C1 segment of cervical spinal cord (tissue), 14 donors: ENCODE measurements at regions not wholly inside any gene's neighbourhood (a gene's known extent, or its start where the extent isn't known, plus 50 kb on each side); places are given as distances from the start of the nearest gene placed in this dataset.

Experiments used
- DNase-seq, 14 donors: peaks; one replicate each; lab custom pipeline; 2025; lab: John Stamatoyannopoulos, UW

GRCh38 chr7:84821671-84822534, 365.0 kb downstream of the SEMA3D start:
- DNase-seq = no peak

GRCh38 chr7:84820481-84820880, 366.4 kb downstream of the SEMA3D start:
- no peak for DNase-seq

DNA sequence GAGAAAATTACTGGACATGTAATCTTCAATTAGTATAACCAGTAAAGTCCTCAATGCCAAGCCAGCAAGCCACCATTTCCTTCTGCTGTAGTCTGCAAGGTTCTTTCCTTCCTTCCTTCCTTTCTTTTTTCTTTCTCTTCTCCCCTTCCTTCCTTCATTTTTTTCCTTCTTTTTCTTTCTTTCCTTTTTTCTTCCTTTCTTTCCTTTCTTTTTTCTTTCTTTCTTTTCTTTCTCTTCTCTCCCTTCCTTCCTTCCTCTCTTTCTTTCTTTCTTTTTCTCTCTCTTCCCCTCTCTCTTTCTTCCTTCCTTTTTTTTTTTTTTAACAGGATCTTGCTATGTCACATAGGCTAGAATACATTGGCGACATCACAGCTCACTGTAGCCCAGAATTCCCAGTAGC, 369.8 kb downstream of the SEMA3D start:
- DNase-seq = no peak

DNA sequence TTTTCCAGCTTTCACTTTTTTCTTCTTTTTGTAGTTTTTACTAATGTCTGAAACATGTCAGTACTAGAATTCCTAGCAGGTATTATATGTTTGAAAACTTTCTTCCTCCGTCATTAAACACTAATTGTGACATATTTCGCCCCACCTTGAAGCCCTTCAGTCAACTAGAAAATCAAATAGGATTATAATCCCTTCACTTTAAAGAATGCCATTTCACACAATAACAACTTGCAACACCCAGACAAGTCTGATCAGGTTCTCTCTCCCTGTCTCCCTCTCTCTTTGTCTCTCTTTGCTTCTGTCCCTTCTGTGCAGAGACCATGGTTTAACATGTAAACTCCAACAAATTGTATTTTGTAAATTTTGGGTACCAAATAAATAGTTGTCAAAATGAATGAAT, 373.5 kb downstream of the SEMA3D start:
- no peak for DNase-seq

- DNase-seq = no peak
Measured at GRCh38 chr7:84812021-84812420, 374.8 kb downstream of the SEMA3D start.

- DNase-seq = no peak
Measured at GRCh38 chr7:84811362-84811761, 375.5 kb downstream of the SEMA3D start.

DNA sequence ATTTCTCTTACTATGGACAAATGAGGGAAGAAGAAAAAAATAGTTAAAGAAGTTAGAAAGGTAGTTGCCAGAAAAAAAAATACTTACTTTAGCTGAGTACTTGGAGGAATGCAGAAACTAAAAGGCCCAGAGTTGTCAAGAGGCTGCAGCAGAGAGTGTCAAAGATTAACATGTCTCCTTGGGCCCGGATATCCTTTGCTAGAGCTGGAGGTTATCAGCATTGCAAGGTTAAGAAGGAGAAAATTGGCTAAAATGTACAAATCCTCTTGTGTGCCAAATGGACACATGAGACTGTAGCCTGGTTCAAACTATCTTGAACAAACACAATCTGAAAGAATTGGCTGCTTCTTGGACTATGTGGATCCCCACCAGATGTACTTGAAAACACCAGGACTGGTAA, 377.0 kb downstream of the SEMA3D start:
- no peak for DNase-seq

DNA sequence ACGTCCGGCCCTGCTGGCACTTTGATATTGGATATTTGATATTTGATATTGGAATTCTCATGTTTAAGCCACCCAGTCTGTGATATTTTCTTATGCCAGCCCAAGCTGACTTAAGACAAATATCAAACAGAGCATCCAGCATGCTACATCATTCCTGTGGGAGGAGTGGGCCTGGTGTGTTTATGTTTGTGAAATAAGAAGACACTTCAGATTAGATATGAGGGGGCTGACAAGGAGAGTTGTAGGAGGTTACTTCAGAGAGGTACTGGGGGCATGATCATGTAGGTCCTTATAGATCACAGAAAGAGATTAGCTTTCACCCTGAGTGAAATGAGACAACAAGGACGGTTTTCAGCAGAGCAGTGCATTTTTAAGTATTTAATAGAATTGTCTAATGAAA, 382.9 kb downstream of the SEMA3D start:
- no peak for DNase-seq

DNA sequence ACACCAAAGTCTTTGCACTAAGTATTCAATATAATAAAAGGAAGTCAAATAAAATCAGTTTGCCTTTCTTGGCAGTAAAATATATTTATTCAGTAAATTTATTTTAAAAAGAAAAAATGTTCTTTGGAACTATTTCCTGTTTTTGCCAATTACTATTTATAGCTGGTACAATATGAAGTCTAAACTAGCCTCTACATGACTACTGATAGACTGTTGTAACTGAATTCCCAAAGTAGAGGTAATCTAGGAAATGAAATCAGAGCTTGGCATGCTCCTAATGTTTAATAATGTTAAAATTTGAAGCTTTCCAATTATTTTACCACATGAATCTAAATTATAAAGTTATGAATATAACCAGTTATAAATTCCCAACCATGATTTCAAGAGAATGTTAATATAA, 385.5 kb downstream of the SEMA3D start:
- no peak for DNase-seq

- DNase-seq = no peak
Measured at GRCh38 chr7:84800846-84801245, 386.0 kb downstream of the SEMA3D start.

- DNase-seq = no peak
Measured at GRCh38 chr7:84799106-84799505, 387.8 kb downstream of the SEMA3D start.

GRCh38 chr7:84792231-84792893, 394.5 kb downstream of the SEMA3D start:
- no peak for DNase-seq

DNA sequence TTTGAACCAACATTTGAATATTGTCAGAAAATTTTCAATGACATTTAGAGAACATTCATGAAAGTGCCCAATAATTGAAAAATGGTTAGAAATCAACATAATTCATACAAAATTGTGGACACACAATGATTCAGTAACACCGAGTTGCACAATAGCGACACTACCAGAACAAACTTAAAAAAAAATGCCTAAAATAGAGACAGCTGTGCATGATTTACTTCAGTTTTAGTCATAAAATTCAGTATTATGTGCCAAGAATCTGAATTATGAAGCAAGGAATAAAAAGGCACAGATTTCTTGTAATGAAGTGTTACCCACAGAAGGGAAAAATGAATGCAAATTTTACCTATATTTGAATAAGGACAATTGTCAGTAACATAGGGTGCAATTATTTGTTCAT, 396.0 kb downstream of the SEMA3D start:
- DNase-seq = no peak

- DNase-seq = no peak
Measured at GRCh38 chr7:84786073-84786472, 400.8 kb downstream of the SEMA3D start.

- DNase-seq = no peak
Measured at GRCh38 chr7:84784450-84784849, 402.4 kb downstream of the SEMA3D start.

- no peak for DNase-seq
Measured at GRCh38 chr7:84783141-84783778, 403.6 kb downstream of the SEMA3D start.

DNA sequence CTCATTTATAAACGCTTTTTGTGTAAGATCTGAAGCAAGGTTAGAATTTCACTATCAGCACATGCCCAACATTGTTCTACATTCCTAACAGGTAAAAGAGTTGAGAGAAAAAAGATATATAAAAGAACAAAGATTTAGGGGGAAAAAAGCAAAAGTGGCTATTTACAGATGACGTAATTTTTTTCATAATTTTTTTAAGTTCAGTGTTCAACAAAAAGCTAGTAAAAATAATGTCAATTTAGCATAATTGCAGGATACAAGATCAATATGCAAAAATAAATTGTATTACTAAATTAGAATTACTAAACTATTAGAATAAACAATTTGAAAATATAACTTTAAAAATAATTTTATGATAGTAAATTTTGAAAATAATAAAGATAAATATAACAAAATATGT, 405.0 kb downstream of the SEMA3D start:
- no peak for DNase-seq

DNA sequence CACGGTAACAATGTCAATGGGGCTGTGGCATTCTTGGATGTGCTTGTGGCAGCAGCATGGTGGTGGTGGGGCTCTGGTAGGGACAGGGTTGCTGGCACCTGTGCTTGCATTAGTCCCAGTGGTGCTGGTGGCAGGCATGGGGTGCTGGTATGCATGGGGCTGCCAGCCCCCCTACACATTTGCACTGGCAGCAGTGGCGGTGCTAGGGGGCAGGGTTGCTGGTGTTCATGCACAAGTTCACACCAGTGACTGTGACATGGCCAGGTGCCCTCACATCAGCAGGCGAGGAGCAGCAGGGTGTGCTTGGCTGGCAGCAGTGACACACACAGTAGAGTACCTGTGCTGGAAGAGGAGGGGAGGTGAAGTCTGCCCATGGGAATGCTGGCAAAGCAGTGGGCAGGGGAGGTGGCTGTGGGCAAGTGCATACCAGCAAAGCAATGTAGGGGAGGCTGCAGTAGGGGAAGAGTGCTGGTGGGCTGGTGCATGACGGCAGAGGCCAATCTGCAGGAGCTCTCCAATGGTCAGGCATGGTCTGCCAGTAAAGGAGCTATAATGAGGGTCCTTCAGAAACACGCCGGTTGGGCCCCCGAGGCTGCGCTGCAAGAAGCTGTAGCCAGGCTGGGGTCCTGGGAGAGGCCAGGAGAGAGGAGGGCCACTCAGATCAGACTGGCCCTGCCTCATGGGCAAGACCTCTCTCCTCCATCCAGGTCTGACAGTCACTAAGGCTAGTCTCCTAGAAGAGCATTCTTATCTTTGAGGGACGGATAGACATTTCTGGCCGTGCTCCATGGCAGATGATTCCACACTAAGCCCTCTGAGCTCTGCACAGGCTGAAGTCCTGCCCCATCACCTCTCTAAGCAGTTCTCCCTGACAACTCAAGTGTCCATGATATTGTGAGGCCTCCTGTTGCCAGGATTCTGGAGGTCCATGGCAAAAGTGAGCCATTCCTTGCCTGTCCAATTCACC, 406.4 kb downstream of the SEMA3D start:
- DNase-seq = no peak

DNA sequence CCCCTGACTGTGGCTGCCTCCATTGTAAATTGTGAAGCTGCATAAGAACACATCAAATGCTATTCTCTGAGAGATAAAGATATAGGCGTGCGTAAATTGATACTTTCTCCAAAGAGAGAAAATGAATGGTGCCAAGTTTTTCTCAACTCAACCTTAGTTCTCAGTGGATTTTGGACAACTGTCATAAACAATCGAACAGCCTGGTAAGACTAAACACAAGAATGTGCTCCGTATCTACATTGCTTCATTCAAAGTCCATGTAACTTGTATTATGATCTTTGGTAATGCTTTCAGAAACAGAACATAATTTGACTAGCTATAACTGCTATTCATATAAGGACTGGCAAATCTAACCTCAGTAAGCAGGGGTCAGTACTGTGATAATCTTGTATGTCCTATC, 429.1 kb downstream of the SEMA3D start:
- DNase-seq = no peak

GRCh38 chr7:84746353-84746752, 440.5 kb downstream of the SEMA3D start:
- no peak for DNase-seq

DNA sequence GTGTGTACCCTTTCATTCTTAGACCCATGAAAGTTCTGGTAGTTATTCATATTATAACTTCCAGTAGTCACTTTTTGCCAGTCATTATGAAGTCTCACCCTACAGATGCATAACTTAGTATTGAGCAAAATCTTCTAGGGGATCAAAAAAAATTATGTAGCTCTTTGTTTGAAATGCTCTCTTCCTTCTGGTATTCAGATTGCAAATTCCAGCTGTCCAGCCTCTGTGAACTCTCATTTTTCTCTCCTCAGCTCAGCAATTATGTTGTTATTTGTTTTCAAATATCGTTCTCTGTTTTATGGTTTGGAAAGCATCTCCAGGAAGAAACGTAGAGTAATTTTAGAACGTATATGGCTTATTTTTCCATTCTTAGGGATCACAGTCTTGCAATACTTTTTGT, 442.5 kb downstream of the SEMA3D start:
- DNase-seq = no peak
